Neural cell (in vitro differentiated cells): ENCODE measurements at regions not wholly inside any gene's neighbourhood (a gene's known extent, or its start where the extent isn't known, plus 50 kb on each side); places are given as distances from the start of the nearest gene placed in this dataset.

Experiments used
- EP300 ChIP-seq: fragments of 450-650 bp; conservative IDR thresholded peaks from 2 replicates; pipeline ENCODE4 v1.6.1; 2014; ENCODE audit warnings: antibody characterized with exemption, mild to moderate bottlenecking, moderate library complexity; ENCODE audit not compliant: poor library complexity, severe bottlenecking
- EZH2 ChIP-seq: fragments of 200-600, 300-800 bp; shearing (Covaris generic), sonication (generic); IDR thresholded peaks from 2 replicates; pipeline ENCODE4 v1.6.1; 2014; ENCODE audit warnings: antibody characterized with exemption, low read length, borderline replicate concordance, mild to moderate bottlenecking; ENCODE audit not compliant: insufficient read depth, poor library complexity, severe bottlenecking
- POLR2AphosphoS5 ChIP-seq: IDR thresholded peaks from 2 replicates; pipeline ENCODE4 v1.6.1; 2012
- RAD21 ChIP-seq: fragments of 450-650 bp; conservative IDR thresholded peaks from 2 replicates; pipeline ENCODE4 v1.6.1; 2014; ENCODE audit warnings: antibody characterized with exemption, mild to moderate bottlenecking, moderate library complexity
- TF ChIP-seq, protein P1 (sequence below): fragments of 450-650 bp; IDR thresholded peaks from 2 replicates; pipeline ENCODE4 v1.5.1; 2014; ENCODE audit warnings: antibody characterized with exemption, mild to moderate bottlenecking, moderate library complexity; ENCODE audit not compliant: poor library complexity, severe bottlenecking

DNA sequence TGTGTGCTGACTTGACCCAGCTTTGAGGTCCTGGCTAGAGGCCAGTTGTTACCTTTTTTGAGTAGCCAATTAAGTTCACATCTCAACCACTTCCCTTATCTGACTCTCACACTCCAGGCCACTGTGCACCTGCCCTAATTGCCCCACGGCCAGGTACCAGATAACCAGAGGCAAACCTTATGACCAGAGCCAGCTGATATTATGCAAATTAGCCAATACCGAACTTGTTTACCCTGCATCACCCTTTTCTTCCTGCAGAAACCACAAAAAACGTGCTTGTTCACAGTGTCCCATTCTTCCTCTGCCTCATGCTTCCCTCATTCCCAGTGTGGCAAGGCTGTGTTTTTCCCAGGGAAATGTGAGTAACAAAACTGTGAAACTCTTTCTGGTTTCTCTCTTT, 89.3 kb downstream of the HTR1B start:
- no peak for TF ChIP-seq RAD21
- TF ChIP-seq, protein P1, sequence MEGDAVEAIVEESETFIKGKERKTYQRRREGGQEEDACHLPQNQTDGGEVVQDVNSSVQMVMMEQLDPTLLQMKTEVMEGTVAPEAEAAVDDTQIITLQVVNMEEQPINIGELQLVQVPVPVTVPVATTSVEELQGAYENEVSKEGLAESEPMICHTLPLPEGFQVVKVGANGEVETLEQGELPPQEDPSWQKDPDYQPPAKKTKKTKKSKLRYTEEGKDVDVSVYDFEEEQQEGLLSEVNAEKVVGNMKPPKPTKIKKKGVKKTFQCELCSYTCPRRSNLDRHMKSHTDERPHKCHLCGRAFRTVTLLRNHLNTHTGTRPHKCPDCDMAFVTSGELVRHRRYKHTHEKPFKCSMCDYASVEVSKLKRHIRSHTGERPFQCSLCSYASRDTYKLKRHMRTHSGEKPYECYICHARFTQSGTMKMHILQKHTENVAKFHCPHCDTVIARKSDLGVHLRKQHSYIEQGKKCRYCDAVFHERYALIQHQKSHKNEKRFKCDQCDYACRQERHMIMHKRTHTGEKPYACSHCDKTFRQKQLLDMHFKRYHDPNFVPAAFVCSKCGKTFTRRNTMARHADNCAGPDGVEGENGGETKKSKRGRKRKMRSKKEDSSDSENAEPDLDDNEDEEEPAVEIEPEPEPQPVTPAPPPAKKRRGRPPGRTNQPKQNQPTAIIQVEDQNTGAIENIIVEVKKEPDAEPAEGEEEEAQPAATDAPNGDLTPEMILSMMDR, result no peak
- no peak for TF ChIP-seq POLR2AphosphoS5
- TF ChIP-seq EP300, result no peak
- TF ChIP-seq EZH2, result no peak
